GM12878 (cell line): ENCODE measurements at regions not wholly inside any gene's neighbourhood (a gene's known extent, or its start where the extent isn't known, plus 50 kb on each side); places are given as distances from the start of the nearest gene placed in this dataset.

Experiments used
- ATF2 ChIP-seq: IDR thresholded peaks from 2 replicates; pipeline ENCODE4 v1.6.1; 2012; ENCODE audit warnings: low read length, inconsistent platforms
- CTCF ChIP-seq, 3 experiments: IDR thresholded peaks in 2 of 3; conservative IDR thresholded peaks in 1 of 3; 2 replicates each; pipeline ENCODE4 v1.5.1; 2011; ENCODE audit warnings: low read depth in 3 of 3, low read length in 3 of 3, mild to moderate bottlenecking in 3 of 3, control low read depth in 2 of 3, moderate library complexity in 2 of 3, inconsistent platforms in 1 of 3, mixed read lengths in 1 of 3; ENCODE audit not compliant: control insufficient read depth in 2 of 3, insufficient read depth in 1 of 3; ENCODE audit errors: extremely low read depth in 1 of 3
- FOXK2 ChIP-seq: fragments of 450-650 bp; IDR thresholded peaks from 2 replicates; pipeline ENCODE4 v1.6.1; 2017; ENCODE audit warnings: mild to moderate bottlenecking, moderate library complexity
- JUNB ChIP-seq: IDR thresholded peaks from 2 replicates; pipeline ENCODE4 v1.6.1; 2016; ENCODE audit warnings: antibody characterized with exemption, mild to moderate bottlenecking
- NRF1 ChIP-seq: conservative IDR thresholded peaks from 2 replicates; pipeline ENCODE4 v1.6.1; 2011; ENCODE audit warnings: mild to moderate bottlenecking, low read depth, low read length, improper control_type of control experiment
- PBX3 ChIP-seq: IDR thresholded peaks from 2 replicates; pipeline ENCODE4 v1.6.1; 2011; ENCODE audit warnings: mild to moderate bottlenecking, low read depth, low read length, moderate library complexity; ENCODE audit not compliant: insufficient replicate concordance
- POLR2A ChIP-seq: IDR thresholded peaks from 2 replicates; pipeline ENCODE4 v1.6.1; 2011; ENCODE audit warnings: low read depth, mild to moderate bottlenecking, low read length
- POLR2AphosphoS5 ChIP-seq: IDR thresholded peaks from 2 replicates; pipeline ENCODE4 v1.6.1; 2011; ENCODE audit warnings: mild to moderate bottlenecking, low read length, inconsistent platforms
- RFX5 ChIP-seq: IDR thresholded peaks from 2 replicates; pipeline ENCODE4 v1.6.1; 2011; ENCODE audit warnings: low read depth, low read length, improper control_type of control experiment
- SP1 ChIP-seq: IDR thresholded peaks from one replicate; pipeline ENCODE4 v1.6.1; 2011; ENCODE audit warnings: low read depth, low read length
- SUZ12 ChIP-seq: fragments of 200-600 bp; sonication (generic); IDR thresholded peaks from one replicate; pipeline ENCODE4 v1.6.1; 2018; ENCODE audit warnings: antibody characterized with exemption, mild to moderate bottlenecking; ENCODE audit not compliant: unreplicated experiment
- TCF7 ChIP-seq: IDR thresholded peaks from 2 replicates; pipeline ENCODE4 v1.6.1; 2014; ENCODE audit warnings: antibody characterized with exemption, borderline replicate concordance
- YY1 ChIP-seq: IDR thresholded peaks from 2 replicates; pipeline ENCODE4 v1.6.1; 2011; ENCODE audit warnings: low read depth, mild to moderate bottlenecking, low read length
- ZNF274 ChIP-seq: IDR thresholded peaks from one replicate; pipeline ENCODE4 v1.8.0; 2011; ENCODE audit not compliant: insufficient read length, insufficient read depth

- no peak for TF ChIP-seq CTCF (IDR thresholded peaks at IDR 0.05 in 2 of 3, conservative IDR thresholded peaks at IDR 0.05 in 1 of 3; ENCODE audit: control insufficient read depth in 2 of 3, extremely low read depth in 1 of 3, insufficient read depth in 1 of 3, low read depth in 3 of 3, low read length in 3 of 3)
- no peak for TF ChIP-seq NRF1
- TF ChIP-seq POLR2A: no peak
- TF ChIP-seq POLR2AphosphoS5: no peak
- no peak for TF ChIP-seq FOXK2
- no peak for TF ChIP-seq ZNF274
- TF ChIP-seq SP1: no peak
- no peak for TF ChIP-seq YY1
- no peak for TF ChIP-seq RFX5
- TF ChIP-seq PBX3: no peak
- no peak for TF ChIP-seq SUZ12
- no peak for TF ChIP-seq JUNB
- TF ChIP-seq ATF2: no peak
- TF ChIP-seq TCF7: no peak
Measured at GRCh38 chr5:173542964-173543363, 73.5 kb downstream of the BOD1 start.
